ENCODE measurements at regions not wholly inside any gene's neighbourhood (a gene's known extent, or its start where the extent isn't known, plus 50 kb on each side); places are given as distances from the start of the nearest gene placed in this dataset.

DNA sequence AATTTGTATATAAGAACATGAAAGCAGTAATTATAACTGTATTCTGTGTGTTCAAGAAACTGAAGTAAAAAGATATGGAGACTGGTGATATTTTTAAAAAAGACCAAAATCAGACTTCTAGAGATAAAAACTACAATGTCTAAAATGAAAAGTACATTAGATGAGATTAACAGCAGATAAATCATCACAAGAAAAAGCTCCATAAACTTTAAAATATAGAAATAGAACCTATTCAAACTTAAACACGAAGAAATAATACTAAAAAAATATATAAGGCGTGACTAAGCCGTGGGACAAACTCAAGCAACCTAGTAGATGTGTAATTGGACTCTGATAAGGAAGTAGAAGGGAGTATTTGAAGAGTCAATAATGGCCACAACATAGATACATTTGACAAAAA, 189.1 kb upstream of the ZMIZ1 start:
- TF ChIP-seq POLR2A (IDR thresholded peaks at IDR 0.05) = no peak
- TF ChIP-seq, protein P1, sequence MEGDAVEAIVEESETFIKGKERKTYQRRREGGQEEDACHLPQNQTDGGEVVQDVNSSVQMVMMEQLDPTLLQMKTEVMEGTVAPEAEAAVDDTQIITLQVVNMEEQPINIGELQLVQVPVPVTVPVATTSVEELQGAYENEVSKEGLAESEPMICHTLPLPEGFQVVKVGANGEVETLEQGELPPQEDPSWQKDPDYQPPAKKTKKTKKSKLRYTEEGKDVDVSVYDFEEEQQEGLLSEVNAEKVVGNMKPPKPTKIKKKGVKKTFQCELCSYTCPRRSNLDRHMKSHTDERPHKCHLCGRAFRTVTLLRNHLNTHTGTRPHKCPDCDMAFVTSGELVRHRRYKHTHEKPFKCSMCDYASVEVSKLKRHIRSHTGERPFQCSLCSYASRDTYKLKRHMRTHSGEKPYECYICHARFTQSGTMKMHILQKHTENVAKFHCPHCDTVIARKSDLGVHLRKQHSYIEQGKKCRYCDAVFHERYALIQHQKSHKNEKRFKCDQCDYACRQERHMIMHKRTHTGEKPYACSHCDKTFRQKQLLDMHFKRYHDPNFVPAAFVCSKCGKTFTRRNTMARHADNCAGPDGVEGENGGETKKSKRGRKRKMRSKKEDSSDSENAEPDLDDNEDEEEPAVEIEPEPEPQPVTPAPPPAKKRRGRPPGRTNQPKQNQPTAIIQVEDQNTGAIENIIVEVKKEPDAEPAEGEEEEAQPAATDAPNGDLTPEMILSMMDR (IDR thresholded peaks at IDR 0.05) = no peak

Measured in testis (tissue), 2 donors.